Myocyte (in vitro differentiated cells): ENCODE measurements at regions not wholly inside any gene's neighbourhood (a gene's known extent, or its start where the extent isn't known, plus 50 kb on each side); places are given as distances from the start of the nearest gene placed in this dataset.
"Not testable (repeated sequence)": the region's sequence is repeated elsewhere in the genome, so short reads cannot be mapped to it uniquely, and the experiment has no call there.

Experiments used
- DNase-seq: peaks from one replicate; pipeline ENCODE4 v3.0.0-alpha.2; 2012; ENCODE audit warnings: low read depth

DNA sequence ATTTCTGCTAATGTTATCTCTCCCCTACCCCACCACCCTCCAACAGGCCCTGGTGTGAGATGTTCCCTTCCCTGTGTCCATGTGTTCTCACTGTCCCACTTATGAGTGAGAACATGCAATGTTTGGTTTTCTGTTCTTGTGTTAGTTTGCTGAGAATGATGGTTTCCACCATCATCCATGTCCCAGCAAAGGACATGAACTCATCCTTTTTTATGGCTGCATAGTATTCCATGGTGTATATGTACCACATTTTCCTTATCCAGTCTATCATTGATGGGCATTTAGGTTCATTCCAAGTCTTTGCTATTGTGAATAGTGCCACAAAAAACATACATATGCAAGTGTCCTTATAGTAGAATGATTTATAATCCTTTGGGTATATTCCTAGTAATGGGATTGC is 104.5 kb downstream of the ZNF33B start:
- DNase-seq, result not testable (repeated sequence)

DNA sequence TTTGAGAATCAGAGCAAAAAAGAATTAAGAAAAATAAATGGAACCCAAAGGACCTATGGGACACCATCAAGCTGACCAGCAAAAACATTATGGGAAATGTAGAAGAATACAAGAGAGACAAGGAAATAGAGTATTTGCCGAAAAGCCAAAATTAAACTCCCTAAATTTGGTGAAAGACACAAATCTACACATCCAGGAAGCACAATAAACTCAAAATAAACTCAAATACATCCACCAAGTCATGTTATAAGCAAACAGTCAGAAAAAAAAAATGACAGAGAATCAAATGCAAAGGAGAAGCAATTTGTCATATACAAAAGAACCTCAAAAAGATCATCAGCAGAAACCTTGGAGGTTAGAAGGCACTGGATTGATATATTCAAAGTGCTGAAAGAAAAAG is 105.4 kb downstream of the ZNF33B start:
- no peak for DNase-seq

DNA sequence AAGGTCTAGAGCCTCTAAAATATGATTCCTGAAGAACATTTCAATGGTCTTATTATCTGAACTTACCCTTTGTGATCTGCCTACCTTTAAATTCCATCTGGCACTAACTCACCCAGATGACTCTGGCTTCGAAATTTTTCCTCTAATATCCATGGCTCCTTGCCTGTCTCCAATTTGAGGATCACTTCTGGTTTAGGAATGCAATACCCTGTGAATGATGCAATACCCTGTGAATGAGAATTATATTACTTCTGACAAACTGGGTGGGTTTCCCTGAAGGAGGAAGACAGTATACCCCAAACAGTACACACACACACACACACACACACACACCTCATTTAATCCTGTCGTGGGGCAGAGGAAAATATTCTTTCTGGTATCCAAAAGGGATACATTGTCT is 115.3 kb downstream of the ZNF33B start:
- no peak for DNase-seq

DNA sequence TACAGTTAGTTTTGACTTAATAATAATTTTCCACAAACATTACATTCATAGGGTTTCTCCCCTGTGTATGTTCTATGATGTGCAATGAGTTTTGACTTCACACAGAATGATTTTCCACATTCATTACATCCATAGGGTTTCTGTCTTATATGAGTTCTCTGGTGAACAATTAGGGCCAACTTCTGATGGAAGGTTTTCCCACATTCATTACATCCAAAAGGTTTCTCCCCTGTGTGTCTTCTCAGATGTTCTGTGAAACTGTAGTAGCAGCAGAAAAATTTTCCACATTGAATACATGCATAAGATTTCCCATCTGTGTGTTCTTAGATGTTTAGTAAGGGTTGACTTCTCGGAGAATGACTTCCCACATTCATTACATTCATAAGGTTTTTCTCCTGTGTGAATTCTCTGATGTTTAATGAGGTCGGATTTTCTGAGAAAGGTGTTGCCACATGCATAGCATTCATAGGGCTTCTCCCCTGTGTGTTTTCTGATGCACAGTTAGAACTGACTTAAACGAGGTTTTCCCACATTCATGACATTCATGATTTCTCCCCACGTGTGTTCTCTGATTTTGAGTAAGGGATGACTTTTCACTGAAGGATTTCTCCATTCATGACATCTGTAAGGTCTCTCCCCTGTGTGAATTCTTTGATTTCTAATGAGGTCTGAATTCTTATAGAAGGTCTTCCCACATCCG is 118.5 kb downstream of the ZNF33B start:
- peak; percentile 0 for DNase-seq

DNA sequence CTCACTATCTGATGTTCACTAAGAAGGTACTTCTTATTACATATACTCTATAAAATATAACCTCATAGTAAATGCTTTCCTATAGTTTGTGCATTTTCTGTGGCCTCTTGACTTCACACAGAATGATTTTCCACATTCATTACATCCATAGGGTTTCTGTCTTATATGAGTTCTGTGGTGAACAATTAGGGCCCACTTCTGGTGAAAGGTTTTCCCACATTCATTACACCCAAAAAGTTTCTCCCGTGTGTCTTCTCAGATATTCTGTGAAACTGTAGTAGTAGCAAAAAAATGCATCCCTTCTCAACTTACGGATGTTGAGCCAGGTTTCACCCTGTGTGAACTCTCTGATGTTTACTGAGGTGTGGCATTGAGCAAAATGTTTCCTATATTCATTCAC is 119.3 kb downstream of the ZNF33B start:
- DNase-seq, result no peak

DNA sequence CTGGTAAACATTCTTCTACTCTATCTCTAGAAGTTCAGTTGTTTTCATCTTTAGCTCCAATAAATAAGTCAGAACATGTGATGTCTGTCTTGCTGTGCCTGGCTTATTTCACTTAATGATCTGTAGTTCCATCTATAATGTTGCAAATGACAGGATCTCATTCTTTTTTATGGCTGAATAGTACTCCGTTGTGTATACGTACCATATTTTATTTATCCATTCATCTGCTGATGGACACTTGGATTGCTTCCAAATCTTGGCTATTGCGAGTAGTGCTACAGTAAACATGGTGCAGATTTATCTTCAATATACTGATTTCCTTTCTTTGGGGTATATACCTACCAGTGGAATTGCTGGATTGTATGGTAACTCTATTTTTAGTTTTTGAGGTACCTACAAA is 124.4 kb downstream of the ZNF33B start:
- no peak for DNase-seq

DNA sequence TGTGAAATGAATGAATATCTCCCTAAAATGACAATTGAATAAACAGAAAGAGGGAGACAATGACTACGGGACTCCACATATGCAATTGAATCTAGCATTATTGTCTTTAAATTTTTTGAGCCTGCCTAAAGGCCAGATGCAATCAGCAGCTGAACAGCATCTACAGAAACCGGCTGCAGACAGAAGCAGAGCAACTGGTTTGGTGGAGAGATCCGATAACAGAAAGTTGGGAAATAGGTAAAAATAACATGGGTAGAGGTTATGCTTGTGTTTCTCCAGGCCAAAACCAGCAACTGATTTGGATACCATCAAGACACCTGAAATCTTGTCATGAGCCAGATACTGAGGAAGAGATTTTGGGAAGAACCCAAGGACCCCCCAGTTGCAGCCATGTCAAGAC is 146.6 kb downstream of the ZNF33B start:
- no peak for DNase-seq

DNA sequence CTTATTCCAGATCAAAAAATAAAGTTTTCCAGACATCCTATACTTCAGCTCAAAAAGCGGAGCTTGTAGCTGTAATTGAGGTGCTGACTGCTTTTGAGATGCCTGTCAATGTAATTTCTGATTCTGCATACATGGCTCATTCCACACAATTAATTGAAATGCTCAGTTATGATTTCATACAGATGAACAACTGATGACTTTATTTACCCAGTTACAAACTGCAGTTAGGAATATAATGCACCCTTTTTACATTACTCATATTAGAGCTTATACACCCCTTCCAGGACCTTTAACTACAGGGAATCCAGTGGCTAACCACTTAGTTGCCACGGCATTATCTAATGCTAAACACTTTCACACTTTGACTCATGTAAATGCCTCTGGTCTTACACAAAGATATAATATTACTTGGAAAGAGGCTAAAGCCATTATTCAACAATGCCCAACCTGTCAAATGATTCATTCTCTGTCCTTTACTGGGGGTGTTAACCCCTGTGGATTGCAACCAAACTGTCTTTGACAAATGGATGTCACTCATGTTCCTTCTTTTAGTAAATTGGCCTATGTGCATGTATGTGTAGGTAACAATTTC is 147.3 kb downstream of the ZNF33B start:
- peak; percentile 82 for DNase-seq

DNA sequence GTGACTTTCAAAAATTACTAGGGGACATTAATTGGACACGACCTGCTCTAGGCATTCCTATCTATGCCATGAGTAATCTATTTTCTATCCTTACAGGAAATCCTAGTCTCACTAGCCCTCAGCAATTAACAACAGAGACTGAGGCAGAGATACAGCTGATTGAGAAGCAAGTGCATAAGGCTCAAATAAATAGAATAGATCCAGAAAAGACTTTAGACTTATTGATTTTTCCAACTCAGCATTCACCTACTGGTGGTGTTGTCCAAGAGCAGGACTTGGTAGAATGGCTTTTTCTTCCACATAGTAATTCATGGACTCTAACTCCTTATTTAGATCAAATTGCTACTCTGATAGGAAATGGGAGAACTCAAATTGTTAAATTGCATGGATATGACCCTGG is 148.0 kb downstream of the ZNF33B start:
- DNase-seq, result no peak

DNA sequence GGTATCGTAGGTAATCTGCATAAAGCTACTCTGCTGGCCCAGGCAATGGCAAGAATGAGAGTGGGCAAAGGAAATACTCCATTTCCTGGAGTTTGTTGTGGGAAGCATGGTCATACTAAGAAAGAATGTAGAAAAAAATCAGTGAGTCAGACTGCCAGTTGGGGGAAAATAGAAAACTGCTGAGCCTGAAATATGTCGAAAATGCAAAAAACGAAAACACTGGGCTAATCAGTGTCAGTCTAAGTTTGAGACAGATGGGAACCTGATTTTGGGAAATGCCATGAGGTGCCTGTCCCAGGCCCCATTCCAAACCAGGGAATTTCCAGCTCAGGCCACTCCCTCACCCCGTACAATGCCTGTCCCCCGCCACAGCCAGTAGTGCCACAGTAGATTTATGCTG is 150.0 kb downstream of the ZNF33B start:
- peak; percentile 70 for DNase-seq

DNA sequence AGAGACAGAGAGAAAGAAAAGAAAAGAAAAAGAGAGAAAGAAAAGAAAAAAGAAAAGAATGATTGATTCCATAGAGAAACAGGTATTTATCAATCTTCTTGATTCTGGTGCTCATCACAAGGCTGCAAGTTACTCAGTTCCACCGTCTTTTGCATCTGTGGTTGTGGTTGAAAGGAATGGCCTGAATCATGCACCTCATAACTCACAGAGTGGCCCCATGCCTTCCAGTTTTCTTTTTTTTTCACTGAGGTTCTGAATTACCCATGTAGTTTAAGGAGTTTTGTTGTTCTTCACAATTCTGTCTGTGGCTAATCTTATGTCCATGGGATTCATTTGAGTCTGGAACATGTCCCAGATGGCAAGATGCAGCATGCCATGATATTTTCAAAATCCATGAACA is 156.0 kb downstream of the ZNF33B start:
- peak; percentile 26 for DNase-seq

DNA sequence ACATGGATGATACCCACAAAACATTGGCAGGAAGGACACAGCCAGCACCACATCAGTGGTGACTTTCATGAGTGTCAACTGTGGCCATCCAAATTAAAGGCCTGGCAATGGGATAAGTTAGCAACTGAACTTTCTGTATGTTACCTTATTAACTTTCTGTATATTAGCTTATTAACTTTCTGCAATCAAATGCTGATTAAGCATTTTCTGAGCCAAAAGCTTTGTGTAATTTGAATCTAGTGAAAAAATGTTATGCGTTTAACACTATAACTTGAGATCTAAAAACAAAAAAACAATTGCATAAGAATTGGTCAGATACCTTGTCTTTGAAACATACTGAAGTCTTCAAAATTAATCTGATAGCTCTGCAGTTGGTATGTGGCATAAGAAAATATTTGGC is 159.3 kb downstream of the ZNF33B start:
- no peak for DNase-seq

DNA sequence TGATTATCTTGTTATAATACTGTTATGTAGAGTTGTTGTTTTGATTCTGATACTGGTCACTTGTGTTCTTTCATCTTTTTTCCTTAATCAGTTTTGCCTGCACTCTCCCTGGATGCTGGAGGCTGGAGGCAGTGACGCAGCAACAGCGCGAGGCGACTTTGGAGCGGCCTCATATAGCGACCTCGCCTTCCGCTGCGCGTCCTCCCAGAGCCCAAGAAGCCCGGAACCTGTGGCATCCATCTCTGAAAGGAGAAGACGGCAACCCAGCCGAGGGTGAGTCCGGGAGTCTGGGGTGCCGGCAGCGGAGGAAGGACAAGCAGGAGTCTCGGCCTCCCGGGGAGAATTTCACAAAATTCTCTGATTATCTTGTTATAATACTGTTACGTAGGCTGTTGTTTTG is 161.2 kb downstream of the ZNF33B start:
- DNase-seq, result no peak

DNA sequence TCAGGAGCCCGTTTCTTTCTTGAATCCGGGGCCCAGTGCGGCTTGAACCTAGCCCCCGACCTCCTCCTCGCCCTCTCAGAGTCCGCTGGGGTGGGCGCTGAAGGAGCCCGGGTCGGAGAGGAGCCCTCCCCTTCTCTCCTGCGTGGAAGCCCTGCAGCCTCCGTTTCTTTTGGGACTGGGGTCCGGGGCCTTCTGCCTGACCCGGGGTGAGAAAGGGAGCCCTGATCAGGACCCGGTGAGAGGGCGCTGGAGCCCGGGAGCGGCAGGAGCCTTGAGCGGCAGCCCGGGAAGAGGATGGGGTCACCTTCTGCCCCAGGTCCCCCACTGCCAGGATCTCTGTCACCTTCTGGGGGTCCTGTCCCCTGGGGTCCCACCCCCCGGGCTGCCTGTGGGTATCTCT is 162.3 kb downstream of the ZNF33B start:
- DNase-seq, result no peak

DNA sequence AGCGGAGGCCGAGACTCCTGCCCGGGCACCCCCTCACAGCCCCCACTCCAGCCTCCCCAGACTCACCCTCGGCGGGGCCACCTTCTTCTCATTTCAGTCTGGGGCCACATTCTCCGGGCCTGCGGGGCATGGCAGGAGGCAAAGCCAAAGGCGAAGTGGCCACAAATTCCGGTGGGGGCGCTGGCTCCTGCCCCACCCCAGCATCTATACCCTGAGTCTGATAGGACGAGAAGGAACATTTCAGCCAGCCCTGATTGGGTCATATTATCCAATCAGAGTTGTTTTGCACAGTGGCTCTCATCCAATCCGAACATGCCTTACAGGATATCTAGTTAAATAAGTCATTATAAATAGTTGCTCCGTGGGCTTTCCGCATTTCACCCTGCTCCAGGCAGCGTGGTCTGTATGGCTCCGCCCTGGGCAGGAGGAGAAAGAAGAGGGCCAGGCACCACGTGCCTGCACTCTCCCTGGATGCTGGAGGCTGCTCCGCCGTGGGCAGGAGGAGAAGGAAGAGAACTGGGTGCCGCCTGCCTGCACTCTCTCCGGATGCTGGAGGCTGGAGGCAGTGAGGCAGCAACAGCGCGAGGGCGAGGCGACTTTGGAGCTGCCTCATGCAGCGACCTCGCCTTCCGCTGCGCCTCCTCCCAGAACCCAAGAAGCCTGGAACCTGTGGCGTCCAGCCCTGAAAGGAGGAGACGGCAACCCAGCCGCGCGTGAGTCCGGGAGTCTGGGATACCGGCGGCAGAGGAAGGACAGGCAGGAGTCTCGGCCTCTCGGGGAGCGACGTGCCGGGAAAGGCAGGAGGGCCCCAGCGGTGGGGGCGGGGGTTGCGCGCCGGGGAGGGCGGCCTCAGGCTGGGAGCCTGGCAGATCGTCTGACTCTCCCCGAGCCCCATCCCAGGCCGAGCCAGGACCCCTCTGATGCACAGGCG is 162.9 kb downstream of the ZNF33B start:
- DNase-seq, result peak; percentile 55

DNA sequence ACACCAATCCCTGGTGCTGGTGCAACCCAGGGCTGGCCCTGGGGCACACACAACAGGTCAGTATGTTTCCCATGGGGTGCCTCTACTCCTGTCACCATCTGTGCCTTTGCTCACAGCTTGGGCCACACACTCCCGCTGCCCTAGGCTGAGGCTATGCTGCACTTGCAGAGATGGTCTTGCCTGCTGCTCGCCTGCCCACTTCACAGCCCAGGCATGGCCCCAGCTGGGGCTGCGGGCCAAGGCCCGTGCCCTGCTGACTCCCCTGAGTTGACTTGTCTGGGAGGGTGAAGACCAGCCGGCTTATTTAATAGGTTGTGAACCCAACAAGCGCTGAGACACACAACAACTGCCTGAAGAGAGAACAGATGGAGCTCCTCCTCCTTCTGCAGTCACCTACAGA is 184.1 kb downstream of the ZNF33B start:
- DNase-seq, result no peak

DNA sequence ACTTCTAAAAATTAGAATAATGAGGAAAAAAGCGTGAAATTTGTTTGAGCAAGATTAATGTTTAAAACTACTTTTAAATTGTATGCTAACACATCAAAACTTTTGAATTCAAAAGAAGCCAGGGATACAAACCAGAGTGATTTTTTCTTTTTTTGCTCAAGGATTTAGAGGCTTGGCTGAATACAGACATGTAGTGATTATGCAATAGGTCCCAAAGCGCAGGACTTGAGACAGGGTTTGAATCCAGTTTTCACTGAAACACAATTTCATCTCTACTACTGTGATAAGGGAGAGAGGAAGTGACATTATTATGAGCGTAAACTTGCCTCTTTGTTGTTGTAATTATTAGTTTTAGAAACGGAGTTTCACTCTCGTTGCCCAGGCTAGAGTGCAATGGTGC is 207.3 kb downstream of the ZNF33B start:
- no peak for DNase-seq

DNA sequence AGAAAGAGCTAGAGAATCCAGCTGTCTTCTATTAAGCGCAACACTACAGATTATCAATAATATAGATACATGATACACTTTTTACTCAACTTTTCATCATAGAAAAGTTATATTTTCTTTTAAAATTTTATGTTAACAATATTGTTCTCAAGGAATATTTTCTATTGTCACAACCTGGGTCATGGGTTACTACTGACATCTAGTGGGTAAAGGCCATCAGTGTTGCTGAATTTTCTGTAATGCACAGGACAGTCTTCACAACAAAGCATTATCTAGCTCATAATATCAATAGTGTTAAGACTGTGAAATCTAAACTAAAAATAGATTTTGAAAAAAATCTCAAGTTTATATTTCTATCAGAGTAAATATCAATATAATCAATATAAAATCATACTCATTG is 209.8 kb downstream of the ZNF33B start:
- peak; percentile 47 for DNase-seq

DNA sequence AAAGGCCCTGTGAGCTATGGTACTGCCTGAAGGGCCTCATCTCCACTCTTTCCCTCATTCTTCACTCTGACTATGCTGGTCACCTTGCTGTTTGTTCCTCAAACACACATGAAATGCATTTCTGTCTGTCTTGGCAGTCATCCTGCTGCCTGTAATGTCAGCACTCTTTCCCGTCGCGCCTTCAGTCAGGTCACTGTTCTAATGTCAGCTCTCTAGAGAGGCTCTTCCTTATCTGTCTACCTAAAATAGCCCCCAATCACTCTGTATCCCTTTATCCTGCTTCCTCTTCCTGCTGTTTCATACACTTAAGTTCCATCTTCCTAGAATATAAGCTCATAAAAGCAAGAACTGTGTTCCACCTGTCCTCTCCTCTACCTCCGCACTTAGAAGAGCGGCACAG is 215.5 kb downstream of the ZNF33B start:
- DNase-seq, result no peak

DNA sequence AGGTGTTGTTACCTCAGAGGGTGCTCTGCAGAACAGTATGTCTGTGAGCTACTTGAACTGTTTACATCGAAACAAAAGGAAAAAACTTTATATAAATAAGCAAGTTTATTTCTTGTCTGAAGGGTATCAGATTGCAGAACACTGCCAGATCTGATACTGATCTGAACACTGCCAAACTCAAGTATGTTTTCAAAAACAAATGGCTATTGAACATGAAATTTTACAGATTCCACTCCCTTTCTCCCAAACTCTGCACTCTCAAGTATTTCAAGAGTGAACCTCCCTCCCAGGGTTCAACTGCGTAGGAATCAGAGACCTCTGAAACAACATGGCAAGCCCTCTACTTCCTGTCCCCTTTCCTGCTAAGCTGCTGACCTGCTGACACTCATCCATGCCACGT is 216.6 kb downstream of the ZNF33B start:
- DNase-seq, result no peak

DNA sequence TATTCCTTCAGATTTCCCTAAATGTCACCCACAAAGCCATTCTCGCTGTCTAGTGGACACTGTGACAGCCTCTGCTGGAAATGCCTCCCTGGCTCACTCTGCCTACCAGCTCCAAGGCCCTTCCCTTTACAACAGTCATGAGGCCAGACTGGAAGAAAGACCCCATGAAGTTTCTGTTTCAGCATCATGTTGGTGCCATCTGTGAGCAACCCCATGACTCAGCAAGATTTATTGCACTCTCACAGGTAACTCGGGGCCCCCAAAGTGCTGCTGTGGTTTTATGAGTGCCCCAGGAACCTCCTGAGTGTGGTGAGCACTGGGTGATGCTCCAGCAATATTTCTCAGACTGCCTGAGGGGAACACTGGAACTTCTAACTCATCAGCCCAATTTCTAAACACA is 218.6 kb downstream of the ZNF33B start:
- DNase-seq, result no peak

DNA sequence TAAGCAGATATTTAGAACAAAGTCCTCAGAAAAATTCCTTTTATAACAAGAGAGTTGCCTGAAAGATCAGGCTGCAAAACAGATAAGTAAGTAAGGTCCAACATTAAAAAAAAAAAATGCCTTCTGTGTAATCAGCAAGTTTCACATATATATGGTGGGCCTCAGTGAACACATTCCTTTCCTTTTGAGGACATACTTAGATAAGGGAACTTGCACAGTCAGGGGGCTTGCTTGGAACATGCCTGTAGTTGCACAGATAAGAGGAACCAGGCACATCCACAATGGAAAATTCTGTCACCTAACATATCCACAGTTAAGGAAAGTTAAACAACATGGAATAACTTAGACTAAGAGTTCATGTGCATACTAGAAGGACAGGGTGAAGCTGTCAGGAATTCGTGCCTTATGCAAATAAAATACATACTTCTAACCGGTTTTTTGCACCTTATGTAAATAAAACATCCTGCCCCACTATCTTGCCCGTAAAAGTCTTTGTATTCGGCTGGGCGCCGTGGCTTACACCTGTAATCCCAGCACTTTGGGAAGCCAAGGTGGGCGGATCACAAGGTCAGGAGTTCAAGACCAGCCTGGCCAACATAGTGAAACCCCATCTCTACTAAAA is 257.3 kb downstream of the ZNF33B start:
- DNase-seq, result no peak
